Fibroblast of lung (primary cell): ENCODE measurements at regions not wholly inside any gene's neighbourhood (a gene's known extent, or its start where the extent isn't known, plus 50 kb on each side); places are given as distances from the start of the nearest gene placed in this dataset.

Experiments
- EZH2 ChIP-seq: IDR thresholded peaks from 2 replicates; pipeline ENCODE4 v1.5.1; 2012; ENCODE audit warnings: low read length, control low read depth, mild to moderate bottlenecking; ENCODE audit errors: missing control alignments
- TF ChIP-seq, protein P1 (sequence below), 2 donors: IDR thresholded peaks in 1 of 2; conservative IDR thresholded peaks in 1 of 2; 1 replicate in 1 of 2; 2 replicates in 1 of 2; pipeline ENCODE4 v1.5.1; 2011 to 2012; ENCODE audit warnings: low read length in 2 of 2, control low read depth in 1 of 2, inconsistent platforms in 1 of 2, low read depth in 1 of 2, mild to moderate bottlenecking in 1 of 2

DNA sequence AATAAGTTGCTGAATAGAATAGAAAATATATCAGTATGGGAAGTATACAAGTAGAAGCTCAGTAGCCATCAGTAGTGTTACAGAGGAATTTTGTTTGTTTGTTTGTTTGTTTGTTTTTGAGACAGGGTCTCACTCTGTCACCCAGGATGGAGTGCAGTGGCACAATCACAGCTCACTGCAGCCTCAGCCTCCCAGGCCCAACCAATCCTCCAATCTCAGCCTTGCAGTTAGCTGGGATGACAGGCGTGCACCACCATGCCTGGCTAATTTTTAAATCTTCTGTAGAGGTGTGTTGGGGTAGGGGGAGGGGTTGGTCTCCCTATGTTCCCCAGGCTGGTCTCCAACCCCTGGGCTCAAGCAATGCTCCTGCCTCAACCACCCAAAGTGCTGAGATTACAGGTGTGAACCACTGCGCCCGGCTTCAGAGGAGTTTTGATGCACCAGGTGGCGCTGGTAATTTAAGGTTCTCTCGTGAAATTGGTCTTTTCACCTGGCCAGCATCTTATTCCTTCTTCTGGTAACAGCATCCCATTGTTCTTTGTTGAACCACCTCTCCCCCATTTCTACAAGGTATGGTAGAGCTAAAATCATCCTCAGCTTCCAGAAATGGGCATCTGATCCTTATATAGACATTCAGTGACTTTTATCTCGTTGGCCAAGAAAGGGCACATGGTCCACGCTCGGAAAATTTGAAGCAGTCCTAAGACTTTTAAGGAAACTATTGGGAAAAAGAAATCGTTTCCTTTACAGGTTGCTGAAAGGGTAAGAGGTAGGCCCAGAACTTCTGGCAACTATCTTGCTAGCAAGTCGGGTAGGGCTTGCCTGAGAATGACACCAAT lies 157.1 kb downstream of the ARRDC3 start:
- TF ChIP-seq, protein P1, sequence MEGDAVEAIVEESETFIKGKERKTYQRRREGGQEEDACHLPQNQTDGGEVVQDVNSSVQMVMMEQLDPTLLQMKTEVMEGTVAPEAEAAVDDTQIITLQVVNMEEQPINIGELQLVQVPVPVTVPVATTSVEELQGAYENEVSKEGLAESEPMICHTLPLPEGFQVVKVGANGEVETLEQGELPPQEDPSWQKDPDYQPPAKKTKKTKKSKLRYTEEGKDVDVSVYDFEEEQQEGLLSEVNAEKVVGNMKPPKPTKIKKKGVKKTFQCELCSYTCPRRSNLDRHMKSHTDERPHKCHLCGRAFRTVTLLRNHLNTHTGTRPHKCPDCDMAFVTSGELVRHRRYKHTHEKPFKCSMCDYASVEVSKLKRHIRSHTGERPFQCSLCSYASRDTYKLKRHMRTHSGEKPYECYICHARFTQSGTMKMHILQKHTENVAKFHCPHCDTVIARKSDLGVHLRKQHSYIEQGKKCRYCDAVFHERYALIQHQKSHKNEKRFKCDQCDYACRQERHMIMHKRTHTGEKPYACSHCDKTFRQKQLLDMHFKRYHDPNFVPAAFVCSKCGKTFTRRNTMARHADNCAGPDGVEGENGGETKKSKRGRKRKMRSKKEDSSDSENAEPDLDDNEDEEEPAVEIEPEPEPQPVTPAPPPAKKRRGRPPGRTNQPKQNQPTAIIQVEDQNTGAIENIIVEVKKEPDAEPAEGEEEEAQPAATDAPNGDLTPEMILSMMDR (conservative IDR thresholded peaks at IDR 0.05 in 1 of 2, IDR thresholded peaks at IDR 0.05 in 1 of 2; ENCODE audit: low read depth in 1 of 2, low read length in 2 of 2), result no peak
- no peak for TF ChIP-seq EZH2
